ENCODE measurements at regions not wholly inside any gene's neighbourhood (a gene's known extent, or its start where the extent isn't known, plus 50 kb on each side); places are given as distances from the start of the nearest gene placed in this dataset.

GRCh38 chr2:150784389-150784788, 296.9 kb upstream of the RND3 start:
- DNase-seq (ENCODE audit: low spot score) = no peak

GRCh38 chr2:150783896-150784295, 296.4 kb upstream of the RND3 start:
- no peak for DNase-seq (ENCODE audit: low spot score)

GRCh38 chr2:150783015-150783414, 295.5 kb upstream of the RND3 start:
- no peak for DNase-seq (ENCODE audit: low spot score)

DNA sequence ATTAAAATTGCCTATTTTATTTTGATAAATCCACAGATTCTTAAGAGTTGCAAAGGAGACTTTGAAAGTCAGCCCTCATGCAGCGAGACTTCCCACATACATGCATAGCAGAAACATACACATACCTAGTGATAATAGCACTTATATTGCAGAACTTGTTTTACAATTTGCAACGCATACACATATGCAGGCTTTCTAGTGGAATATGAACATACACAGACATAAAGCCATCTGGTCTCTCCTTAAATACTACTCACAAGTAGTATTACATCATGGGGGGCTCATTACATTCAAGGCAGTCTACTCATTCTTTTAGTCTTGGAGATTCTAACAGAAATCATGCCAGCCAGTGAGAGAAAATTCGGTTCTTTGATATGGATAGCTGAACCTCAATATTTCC, 295.1 kb upstream of the RND3 start:
- no peak for DNase-seq (ENCODE audit: low spot score)

DNA sequence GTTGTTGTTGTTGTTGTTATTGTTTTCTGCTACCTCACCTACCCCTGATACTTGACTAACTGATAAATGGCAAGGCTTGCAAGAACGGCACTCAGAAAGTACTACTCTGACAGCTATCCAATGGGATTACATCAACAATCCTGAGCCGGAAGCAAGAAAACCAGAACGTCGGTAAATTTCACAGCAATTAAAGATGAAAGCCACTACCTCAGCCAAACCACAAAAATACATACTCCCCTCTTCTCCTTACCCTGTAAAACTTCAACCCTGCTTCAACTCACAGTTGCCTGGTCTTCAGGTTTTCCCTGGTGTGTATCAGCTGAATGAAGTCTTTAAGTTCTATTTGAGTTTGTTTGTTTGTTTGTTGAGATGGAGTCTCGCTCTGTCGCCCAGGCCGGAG, 293.7 kb upstream of the RND3 start:
- peak; percentile 32 for DNase-seq (ENCODE audit: low spot score)

DNA sequence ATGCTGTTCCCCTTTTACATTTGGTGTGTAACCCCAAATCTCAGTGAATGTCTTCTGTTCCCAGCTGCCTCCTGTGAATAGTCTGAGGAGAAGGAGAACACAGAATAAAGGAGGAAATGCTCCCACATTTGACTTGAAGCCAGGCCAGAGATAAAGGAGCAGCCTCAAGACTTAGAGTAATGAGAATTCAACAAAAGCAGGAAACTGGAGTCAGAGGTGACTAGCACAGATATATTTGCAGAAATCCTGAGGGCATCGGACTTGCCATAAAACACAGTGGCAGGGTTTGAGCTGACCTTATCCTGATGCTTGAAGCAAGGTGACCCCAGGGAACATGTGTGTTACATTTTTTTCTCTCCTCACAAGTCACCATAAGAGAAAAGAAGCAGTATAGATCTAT, 291.4 kb upstream of the RND3 start:
- no peak for DNase-seq (ENCODE audit: low spot score)

GRCh38 chr2:150769421-150769820, 282.0 kb upstream of the RND3 start:
- no peak for DNase-seq (ENCODE audit: low spot score)

- DNase-seq (ENCODE audit: low spot score) = no peak
These were observed 280.7 kb upstream of the RND3 start for GRCh38 chr2:150767991-150768746.

- no peak for DNase-seq (ENCODE audit: low spot score)
These were observed 275.1 kb upstream of the RND3 start for GRCh38 chr2:150762571-150762970.

DNA sequence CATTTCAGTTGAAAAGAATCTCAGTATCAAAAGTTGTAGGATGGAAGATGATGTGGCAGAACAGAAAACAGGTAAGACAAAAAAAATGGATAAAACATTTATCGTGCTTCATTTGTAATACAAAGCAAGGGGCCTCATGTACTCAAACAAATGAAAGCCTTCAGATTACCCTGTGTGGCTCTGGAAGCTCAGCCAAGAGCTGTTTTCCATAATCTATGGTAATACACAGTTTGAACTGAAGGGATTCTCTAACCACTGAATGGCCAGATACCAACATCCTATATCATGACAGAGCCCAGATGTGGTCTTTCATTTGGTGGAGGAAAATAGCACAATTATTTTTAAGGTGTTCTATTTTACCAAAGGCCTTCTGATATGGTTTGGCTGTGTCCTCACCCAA, 272.1 kb upstream of the RND3 start:
- no peak for DNase-seq (ENCODE audit: low spot score)

DNA sequence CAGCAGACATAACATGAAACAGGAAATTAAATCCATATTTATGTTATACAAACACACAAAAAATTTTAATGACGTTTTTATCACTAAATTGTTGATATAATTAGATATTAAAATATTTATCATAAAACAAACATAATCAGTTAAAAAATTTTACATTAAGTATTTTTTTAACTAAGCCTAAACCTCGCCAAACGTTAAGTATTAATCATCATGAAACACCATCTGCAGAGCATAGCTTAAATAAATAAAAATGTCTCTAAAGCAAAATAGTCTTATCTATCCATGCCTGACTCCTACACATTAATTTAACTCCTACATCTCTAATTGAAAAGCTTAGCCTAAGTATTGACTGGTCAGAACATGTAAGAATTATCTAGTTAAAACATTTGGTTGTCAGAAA, 271.6 kb upstream of the RND3 start:
- no peak for DNase-seq (ENCODE audit: low spot score)

DNA sequence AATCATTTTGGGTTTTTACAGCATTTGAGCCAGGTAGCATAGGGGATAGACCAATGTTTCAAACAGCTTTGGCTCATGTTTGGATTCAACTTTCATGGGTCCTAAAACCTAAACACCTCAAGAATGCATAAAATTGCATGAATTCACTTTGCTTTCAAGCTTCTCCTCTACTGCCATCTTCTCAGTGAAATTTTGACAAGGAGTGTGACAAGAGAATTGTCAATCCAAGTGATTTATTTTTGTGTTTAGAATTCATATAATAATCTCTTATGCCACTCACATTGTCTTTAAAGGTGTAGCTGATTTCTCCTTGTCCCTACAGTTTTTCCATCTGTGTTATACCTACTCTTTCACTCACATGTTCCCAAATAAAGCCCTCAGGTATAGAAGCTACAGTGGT, 264.8 kb upstream of the RND3 start:
- no peak for DNase-seq (ENCODE audit: low spot score)

DNA sequence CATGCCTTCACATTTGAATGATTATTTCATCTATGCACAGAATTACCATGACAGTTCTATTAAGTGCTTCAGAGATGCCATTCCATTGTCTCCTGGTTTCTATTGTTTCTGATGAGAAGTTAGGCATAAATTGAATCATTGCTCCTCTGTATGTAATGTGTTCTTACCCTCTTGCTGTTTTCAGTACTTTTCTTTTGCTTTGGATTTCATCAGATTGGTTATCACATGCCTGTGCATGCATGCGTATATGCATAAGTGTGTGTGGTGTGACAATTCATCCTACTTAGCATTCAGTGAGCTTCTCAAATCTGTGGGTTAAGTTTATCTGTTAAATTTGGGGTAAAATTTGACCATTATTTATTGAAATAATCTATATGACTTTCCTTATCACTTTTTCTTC, 263.3 kb upstream of the RND3 start:
- DNase-seq (ENCODE audit: low spot score) = no peak

DNA sequence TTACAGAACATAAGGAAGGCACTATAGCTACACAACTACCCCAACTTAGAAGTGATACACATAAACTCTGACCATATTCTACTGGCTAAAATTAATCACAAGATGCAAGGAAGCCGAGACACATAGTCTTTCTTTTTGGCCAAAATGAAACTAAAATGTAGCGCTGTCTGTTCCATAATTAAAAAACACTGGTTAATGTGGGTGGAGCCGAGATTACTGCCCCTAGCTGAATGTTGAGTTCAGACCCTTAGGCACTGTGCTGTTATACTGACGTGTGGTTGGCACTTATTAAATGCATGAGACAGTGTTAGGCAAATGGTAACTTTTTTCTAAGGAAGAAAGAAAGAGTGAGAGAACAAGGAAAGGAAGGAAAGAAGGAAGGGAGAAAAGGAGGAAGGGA, 254.6 kb upstream of the RND3 start:
- DNase-seq (ENCODE audit: low spot score) = no peak

DNA sequence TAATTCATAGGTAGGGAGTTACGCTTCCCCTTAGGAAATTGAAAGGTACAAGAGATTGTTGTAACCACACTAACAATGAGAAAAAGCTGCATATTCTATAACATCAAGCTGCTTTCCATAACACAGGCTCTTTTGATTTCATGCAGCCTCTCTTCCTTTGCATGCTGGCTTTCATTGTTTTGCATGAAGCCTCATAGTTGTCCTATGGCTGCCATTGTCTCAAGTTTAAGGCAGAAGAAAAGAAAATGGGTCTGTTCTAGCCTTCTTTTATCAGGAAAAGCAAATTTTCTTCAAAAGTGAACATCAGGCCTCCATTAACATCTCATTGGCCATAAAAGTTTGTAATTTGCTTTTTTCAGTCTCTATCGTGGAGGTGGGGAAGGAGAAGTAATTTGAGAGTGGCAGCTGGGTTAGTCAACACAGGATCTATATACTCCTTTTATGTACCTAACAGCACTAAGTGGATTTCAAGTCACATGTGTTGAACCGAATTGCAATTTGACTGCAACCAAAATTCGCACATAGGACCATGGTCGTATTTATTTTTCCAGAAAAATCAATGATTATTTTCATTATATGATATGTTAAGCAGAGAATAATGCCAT, 248.5 kb upstream of the RND3 start:
- no peak for DNase-seq (ENCODE audit: low spot score)

DNA sequence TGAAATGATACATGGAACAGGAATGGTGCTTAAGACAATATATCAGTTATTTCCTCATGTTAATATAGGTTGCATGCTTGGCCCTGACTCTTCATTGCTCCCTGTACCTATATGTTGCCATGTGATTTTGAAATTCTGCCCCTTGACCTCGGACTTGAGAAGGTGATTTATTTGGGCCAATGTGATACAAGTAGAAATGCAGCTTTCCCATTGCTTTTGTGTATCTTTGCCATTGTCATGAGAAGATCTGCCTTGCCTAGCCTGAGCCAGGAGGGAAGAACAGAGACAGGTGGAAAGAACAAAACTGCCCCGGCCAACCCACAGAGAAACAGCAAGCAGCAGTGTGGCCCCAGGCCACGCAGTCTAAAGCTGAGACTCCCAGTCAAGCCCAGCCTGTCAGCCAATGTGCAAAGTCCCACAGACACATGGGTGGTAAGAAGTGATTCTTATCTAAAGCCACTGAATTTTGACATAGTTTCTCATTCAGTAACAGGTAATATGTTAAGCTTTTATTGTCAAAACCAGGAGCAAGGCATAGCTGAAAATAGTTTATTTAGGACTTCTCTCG, 245.7 kb upstream of the RND3 start:
- DNase-seq (ENCODE audit: low spot score) = no peak

- no peak for DNase-seq (ENCODE audit: low spot score)
These were observed 245.0 kb upstream of the RND3 start for GRCh38 chr2:150732491-150732890.

DNA sequence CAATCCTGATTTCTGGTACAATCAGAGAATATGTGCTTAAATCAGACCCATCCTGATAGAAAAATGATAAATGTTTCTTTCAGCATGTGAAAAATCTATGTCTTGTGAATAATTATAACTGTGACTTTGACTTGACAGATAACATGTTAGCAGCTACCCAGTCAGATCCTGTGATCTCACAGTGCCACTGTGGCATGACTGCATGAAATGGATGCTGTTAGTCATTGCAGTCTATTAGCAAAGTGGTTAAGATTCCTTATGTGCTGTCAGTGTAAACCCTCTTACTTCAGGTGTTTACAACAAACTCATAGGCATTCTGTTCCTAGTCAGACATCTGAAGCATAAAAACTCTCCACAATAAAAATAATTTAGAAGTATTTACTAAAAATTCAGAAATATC, 244.6 kb upstream of the RND3 start:
- peak; percentile 30 for DNase-seq (ENCODE audit: low spot score)

DNA sequence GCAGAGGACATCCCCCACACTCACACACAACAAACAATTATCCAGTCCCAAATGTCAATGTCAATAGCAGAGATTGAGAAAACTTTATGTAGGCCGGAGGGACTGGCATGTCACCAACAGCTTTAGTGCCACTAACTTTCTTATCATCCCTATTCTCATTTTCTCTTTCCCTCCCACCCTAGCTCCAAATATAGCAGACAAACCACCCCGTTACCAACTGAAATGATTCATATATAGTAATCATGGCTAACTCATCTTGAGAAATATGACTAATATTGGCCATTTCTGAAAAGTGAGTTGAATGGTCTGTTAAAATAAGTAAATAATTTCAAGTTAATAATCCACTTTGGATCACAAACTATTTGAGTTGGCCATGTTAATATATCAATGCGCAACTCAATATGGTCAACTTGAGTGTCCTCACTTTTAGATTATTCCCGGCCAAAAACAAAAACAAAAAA, 242.1 kb upstream of the RND3 start:
- DNase-seq (ENCODE audit: low spot score) = no peak

- no peak for DNase-seq (ENCODE audit: low spot score)
These were observed 230.8 kb upstream of the RND3 start for GRCh38 chr2:150718280-150718679.

DNA sequence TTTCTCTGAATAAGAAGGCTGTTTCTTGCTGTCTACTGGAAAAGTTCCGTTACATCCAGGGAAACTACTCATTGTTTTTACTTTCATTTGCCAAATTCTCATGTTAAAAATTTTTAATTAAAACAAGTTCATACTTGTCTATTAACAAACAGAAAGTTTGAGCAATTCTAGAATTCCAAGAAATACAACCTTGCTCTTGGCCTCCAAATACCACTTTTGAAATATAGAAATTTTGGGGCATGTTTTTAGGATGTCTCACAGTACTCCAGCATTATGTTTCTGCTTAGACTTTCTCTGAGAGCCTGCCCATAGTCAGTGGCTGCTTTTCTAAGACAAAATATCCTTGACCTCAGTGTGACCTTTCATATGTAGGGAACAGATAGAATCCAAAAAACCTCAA, 228.7 kb upstream of the RND3 start:
- no peak for DNase-seq (ENCODE audit: low spot score)

GRCh38 chr2:150715501-150715900, 228.0 kb upstream of the RND3 start:
- DNase-seq (ENCODE audit: low spot score) = no peak

DNA sequence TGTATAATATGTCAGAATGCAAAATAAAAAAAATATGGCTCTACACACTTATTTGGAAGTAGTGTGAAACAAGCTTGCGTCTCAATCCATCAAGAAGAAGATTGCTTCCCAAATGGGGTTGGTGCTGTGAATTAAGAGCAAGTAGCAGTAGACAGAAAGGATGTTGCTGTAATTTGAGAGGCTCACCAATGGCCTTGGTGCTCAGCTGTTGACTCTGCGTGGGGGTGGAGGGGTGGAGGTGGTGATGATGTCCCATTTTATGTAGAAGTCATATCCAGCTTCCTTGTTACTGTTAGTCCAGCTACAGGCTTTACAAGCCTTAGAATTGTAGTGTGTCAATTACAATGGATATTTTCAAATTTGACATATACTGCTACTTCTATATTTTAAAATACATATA, 223.4 kb upstream of the RND3 start:
- no peak for DNase-seq (ENCODE audit: low spot score)

Data from H4 (cell line).